Fibroblast of pulmonary artery (primary cell): ENCODE measurements at regions not wholly inside any gene's neighbourhood (a gene's known extent, or its start where the extent isn't known, plus 50 kb on each side); places are given as distances from the start of the nearest gene placed in this dataset.

Experiments used
- DNase-seq: peaks from one replicate; pipeline ENCODE4 v3.0.0-alpha.2; 2010; ENCODE audit warnings: low read depth
- H3K4me3 ChIP-seq: replicated peaks from 2 replicates; pipeline ENCODE4 v1.5.1; 2011; ENCODE audit warnings: low read depth, mild to moderate bottlenecking, control low read depth, low read length, moderate library complexity
- CTCF ChIP-seq: IDR thresholded peaks from 2 replicates; pipeline ENCODE4 v1.5.1; 2011; ENCODE audit warnings: mild to moderate bottlenecking, control low read depth, low read length, inconsistent platforms; ENCODE audit errors: missing control alignments

GRCh38 chr3:94414418-94414817, 351.6 kb downstream of the NSUN3 start:
- H3K4me3 ChIP-seq: no peak overlapping the region
- no peak for TF ChIP-seq CTCF
- DNase-seq: no peak

GRCh38 chr3:94416768-94417167, 353.9 kb downstream of the NSUN3 start:
- no peak for DNase-seq

GRCh38 chr3:94417963-94418455, 355.1 kb downstream of the NSUN3 start:
- no peak for TF ChIP-seq CTCF
- no peak overlapping the region for H3K4me3 ChIP-seq
- DNase-seq: no peak

More at GRCh38 chr3:94416768-94417167, 353.9 kb downstream of the NSUN3 start:
- TF ChIP-seq CTCF: no peak
- no peak overlapping the region for H3K4me3 ChIP-seq

GRCh38 chr3:94420931-94421330, 358.1 kb downstream of the NSUN3 start:
- no peak for DNase-seq
- no peak for TF ChIP-seq CTCF
- H3K4me3 ChIP-seq: no peak overlapping the region

GRCh38 chr3:94423578-94423977, 360.7 kb downstream of the NSUN3 start:
- no peak for TF ChIP-seq CTCF
- H3K4me3 ChIP-seq: no peak overlapping the region
- DNase-seq: peak; percentile 14

GRCh38 chr3:94429517-94429916, 366.7 kb downstream of the NSUN3 start:
- TF ChIP-seq CTCF: no peak
- H3K4me3 ChIP-seq: no peak overlapping the region
- DNase-seq: no peak

GRCh38 chr3:94431876-94432570, 369.2 kb downstream of the NSUN3 start:
- DNase-seq: no peak
- no peak for TF ChIP-seq CTCF
- H3K4me3 ChIP-seq: no peak overlapping the region
